Mesendoderm (in vitro differentiated cells): ENCODE measurements at regions not wholly inside any gene's neighbourhood (a gene's known extent, or its start where the extent isn't known, plus 50 kb on each side); places are given as distances from the start of the nearest gene placed in this dataset.

Source experiments
- DNase-seq: peaks from one replicate; pipeline ENCODE4 v3.0.0; 2013
- H2AK5ac ChIP-seq: 2 replicates; pipeline ENCODE4 v1.6.1; 2013; ENCODE audit warnings: low read length, inconsistent platforms
- H2BK120ac ChIP-seq: 2 replicates; pipeline ENCODE4 v1.6.1; 2013; ENCODE audit warnings: low read depth, mild to moderate bottlenecking, low read length, moderate library complexity, mixed read lengths
- H2BK15ac ChIP-seq: replicated peaks from 2 replicates; pipeline ENCODE4 v1.6.1; 2013; ENCODE audit warnings: low read depth, mild to moderate bottlenecking, moderate library complexity
- H2BK5ac ChIP-seq: 2 replicates; pipeline ENCODE4 v1.6.1; 2013; ENCODE audit warnings: low read length, inconsistent platforms
- H3K18ac ChIP-seq: 2 replicates; pipeline ENCODE4 v1.6.1; 2013; ENCODE audit warnings: mild to moderate bottlenecking, low read length, mixed read lengths
- H3K23ac ChIP-seq: one replicate; pipeline ENCODE4 v1.6.1; 2013; ENCODE audit warnings: low read length
- H3K27ac ChIP-seq: 2 replicates; pipeline ENCODE4 v1.5.1; 2013; ENCODE audit warnings: low read depth, mild to moderate bottlenecking, inconsistent platforms, low read length, moderate library complexity
- H3K27me3 ChIP-seq: 2 replicates; pipeline ENCODE4 v1.6.1; 2013; ENCODE audit warnings: low read length, control low read depth, mild to moderate bottlenecking, inconsistent platforms; ENCODE audit not compliant: insufficient read depth, poor library complexity
- H3K36me3 ChIP-seq: 2 replicates; pipeline ENCODE4 v1.6.1; 2013; ENCODE audit warnings: low read length, inconsistent platforms; ENCODE audit not compliant: control insufficient read depth, insufficient read depth
- H3K4ac ChIP-seq: one replicate; pipeline ENCODE4 v1.6.1; 2013; ENCODE audit warnings: low read depth, mild to moderate bottlenecking, low read length, moderate library complexity
- H3K4me1 ChIP-seq: 2 replicates; pipeline ENCODE4 v1.6.1; 2013; ENCODE audit warnings: low read depth, low read length, inconsistent platforms; ENCODE audit not compliant: control insufficient read depth
- H3K4me2 ChIP-seq: 2 replicates; pipeline ENCODE4 v1.6.1; 2013; ENCODE audit warnings: low read length
- H3K4me3 ChIP-seq: 2 replicates; pipeline ENCODE4 v1.5.1; 2013; ENCODE audit warnings: mild to moderate bottlenecking, low read length
- H3K56ac ChIP-seq: one replicate; pipeline ENCODE4 v1.6.1; 2013; ENCODE audit warnings: low read length
- H3K79me1 ChIP-seq: 2 replicates; pipeline ENCODE4 v1.6.1; 2013; ENCODE audit warnings: low read length, inconsistent platforms
- H3K79me2 ChIP-seq: 2 replicates; pipeline ENCODE4 v1.6.1; 2013; ENCODE audit warnings: mild to moderate bottlenecking, low read length; ENCODE audit not compliant: control insufficient read depth, insufficient read depth
- H3K9ac ChIP-seq: 2 replicates; pipeline ENCODE4 v1.6.1; 2013; ENCODE audit warnings: low read length, inconsistent platforms
- H4K5ac ChIP-seq: one replicate; pipeline ENCODE4 v1.6.1; 2013; ENCODE audit warnings: low read length
- H4K8ac ChIP-seq: one replicate; pipeline ENCODE4 v1.6.1; 2013; ENCODE audit warnings: low read depth, mild to moderate bottlenecking, control low read depth, low read length, moderate library complexity
- WGBS: extraction: QIAGEN DNeasy Blood & Tissue Kit; methylation state at CpG from one replicate; pipeline ENCODE4 v1.1.7; 2013; ENCODE audit warnings: low lambda C conversion rate, missing lambda C conversion rate; ENCODE audit not compliant: insufficient coverage; ENCODE audit errors: extremely low coverage; 5-methylcytosine and 5-hydroxymethylcytosine counted together

DNA sequence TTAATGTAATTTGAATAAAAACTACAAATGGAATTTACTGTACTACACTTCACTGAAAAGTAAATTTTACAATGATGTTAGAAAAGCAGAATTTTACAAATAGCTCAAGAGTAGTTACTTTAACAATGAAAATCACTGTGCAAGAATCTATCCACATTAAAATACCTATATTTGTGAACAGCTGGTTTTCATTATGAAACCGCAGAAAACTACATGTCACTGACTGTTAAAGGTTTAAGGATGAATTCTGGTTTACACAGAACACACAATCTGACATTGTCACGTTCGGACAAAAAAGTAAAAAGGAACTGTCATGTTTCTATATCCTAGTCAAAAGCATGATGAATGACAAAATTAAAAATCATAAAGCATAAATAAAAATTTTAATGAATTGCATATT is 415.3 kb upstream of the PRKCQ start:
- Histone ChIP-seq H3K23ac (no peak overlapping the region), H3K79me1 (no peaks in the 10 kb centered on the region), H2BK120ac (no peak overlapping the region), H4K8ac (no peak overlapping the region), H3K27ac (no peak overlapping the region), H3K9ac (no peak overlapping the region), H4K5ac (no peak overlapping the region), H2BK15ac (no peak overlapping the region), H3K4me2 (no peak overlapping the region), H3K79me2 (no peaks in the 10 kb centered on the region), H3K27me3 (no peaks in the 10 kb centered on the region), H3K36me3 (no peaks in the 10 kb centered on the region), H3K4me3 (no peak overlapping the region), H3K4ac (no peak overlapping the region), H3K56ac (no peak overlapping the region), H3K4me1 (no peaks in the 10 kb centered on the region), H2AK5ac (no peak overlapping the region), H2BK5ac (no peak overlapping the region), H3K18ac (no peak overlapping the region)
- no CpG with 5 or more reads among the region's 3 CpGs for WGBS
- DNase-seq: no peak

GRCh38 chr10:6990891-6991290 is 410.8 kb upstream of the PRKCQ start:
- H3K4me2 ChIP-seq: no peak overlapping the region
- no peak overlapping the region for H2BK120ac ChIP-seq
- H2BK15ac ChIP-seq: no peak overlapping the region
- no peak for DNase-seq
- H4K8ac ChIP-seq: no peak overlapping the region
- H3K79me1 ChIP-seq: no peaks in the 10 kb centered on the region
- no peak overlapping the region for H3K4me3 ChIP-seq
- no peak overlapping the region for H2AK5ac ChIP-seq
- no peaks in the 10 kb centered on the region for H3K27me3 ChIP-seq
- H3K36me3 ChIP-seq: no peaks in the 10 kb centered on the region
- H3K23ac ChIP-seq: no peak overlapping the region
- H3K4me1 ChIP-seq: no peaks in the 10 kb centered on the region
- H3K56ac ChIP-seq: no peak overlapping the region
- H3K27ac ChIP-seq: no peak overlapping the region
- H3K79me2 ChIP-seq: no peaks in the 10 kb centered on the region
- no peak overlapping the region for H4K5ac ChIP-seq
- no peak overlapping the region for H2BK5ac ChIP-seq
- no peak overlapping the region for H3K4ac ChIP-seq
- H3K18ac ChIP-seq: no peak overlapping the region
- no peak overlapping the region for H3K9ac ChIP-seq

DNA sequence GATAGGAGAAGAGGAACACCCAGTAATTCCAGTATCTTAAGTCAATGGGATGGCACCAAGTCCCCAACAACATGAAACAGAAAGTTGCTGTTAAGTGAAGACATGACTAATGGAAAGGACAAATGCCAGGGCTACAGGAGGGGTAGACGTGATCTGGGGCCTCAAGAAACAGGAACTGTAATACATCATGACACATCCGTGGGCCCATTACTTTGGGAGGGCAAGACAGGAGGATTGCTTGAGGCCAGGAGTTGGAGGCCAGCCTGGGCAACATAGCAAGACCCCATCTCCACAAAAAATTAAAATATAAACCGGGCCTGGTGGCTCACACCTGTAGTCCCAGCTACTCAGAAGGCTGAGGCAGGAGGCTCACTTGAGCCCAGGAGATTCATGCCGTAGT is 408.6 kb upstream of the PRKCQ start:
- no peak overlapping the region for H4K5ac ChIP-seq
- H2BK15ac ChIP-seq: no peak overlapping the region
- no peaks in the 10 kb centered on the region for H3K27me3 ChIP-seq
- H3K4ac ChIP-seq: no peak overlapping the region
- H3K79me1 ChIP-seq: no peaks in the 10 kb centered on the region
- H3K56ac ChIP-seq: no peak overlapping the region
- no peak overlapping the region for H2AK5ac ChIP-seq
- H3K27ac ChIP-seq: no peak overlapping the region
- H3K36me3 ChIP-seq: no peaks in the 10 kb centered on the region
- no CpG with 5 or more reads among the region's 4 CpGs for WGBS
- no peaks in the 10 kb centered on the region for H3K4me1 ChIP-seq
- H2BK120ac ChIP-seq: no peak overlapping the region
- H3K4me3 ChIP-seq: no peak overlapping the region
- no peak overlapping the region for H3K23ac ChIP-seq
- no peak overlapping the region for H3K4me2 ChIP-seq
- H3K18ac ChIP-seq: no peak overlapping the region
- H2BK5ac ChIP-seq: no peak overlapping the region
- no peaks in the 10 kb centered on the region for H3K79me2 ChIP-seq
- DNase-seq: no peak
- no peak overlapping the region for H3K9ac ChIP-seq
- H4K8ac ChIP-seq: no peak overlapping the region

DNA sequence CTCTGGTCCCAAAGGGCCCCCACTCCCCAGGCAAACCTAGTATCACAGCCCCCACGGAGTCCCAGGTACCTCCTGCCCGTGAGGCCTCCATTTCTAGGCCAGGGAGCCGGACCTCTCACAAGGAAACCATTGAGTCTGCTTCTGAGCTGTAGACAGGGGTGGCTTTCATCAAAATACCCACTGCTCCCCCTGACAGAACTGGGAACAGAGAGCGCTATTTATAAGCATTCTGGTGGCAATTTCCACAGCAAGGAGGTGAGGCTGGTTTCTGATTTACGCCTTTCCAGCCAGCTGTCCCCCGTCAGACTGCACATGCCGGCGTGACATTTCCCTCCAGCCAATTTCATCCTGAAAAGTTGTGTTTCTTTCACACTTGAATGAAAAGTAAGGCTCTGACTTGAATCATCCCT is 407.5 kb upstream of the PRKCQ start:
- Histone ChIP-seq H3K4me2 (no peak overlapping the region), H4K8ac (no peak overlapping the region), H3K4ac (no peak overlapping the region), H2BK5ac (no peak overlapping the region), H3K79me1 (no peaks in the 10 kb centered on the region), H3K4me3 (no peak overlapping the region), H3K36me3 (no peaks in the 10 kb centered on the region), H3K79me2 (no peaks in the 10 kb centered on the region), H3K18ac (no peak overlapping the region), H2BK120ac (no peak overlapping the region), H3K56ac (no peak overlapping the region), H2AK5ac (no peak overlapping the region), H3K4me1 (no peaks in the 10 kb centered on the region), H4K5ac (no peak overlapping the region), H2BK15ac (no peak overlapping the region), H3K27me3 (no peaks in the 10 kb centered on the region), H3K9ac (no peak overlapping the region), H3K23ac (no peak overlapping the region), H3K27ac (no peak overlapping the region)
- no CpG with 5 or more reads among the region's 8 CpGs for WGBS
- no peak for DNase-seq

GRCh38 chr10:6986927-6987326 is 406.9 kb upstream of the PRKCQ start:
- Histone ChIP-seq H3K4me2 (no peak overlapping the region), H3K9ac (no peak overlapping the region), H4K8ac (no peak overlapping the region), H3K4me3 (no peak overlapping the region), H3K79me1 (no peaks in the 10 kb centered on the region), H2BK15ac (no peak overlapping the region), H4K5ac (no peak overlapping the region), H3K27me3 (no peaks in the 10 kb centered on the region), H3K4ac (no peak overlapping the region), H3K36me3 (no peaks in the 10 kb centered on the region), H2BK120ac (no peak overlapping the region), H3K27ac (no peak overlapping the region), H2BK5ac (no peak overlapping the region), H3K18ac (no peak overlapping the region), H2AK5ac (no peak overlapping the region), H3K56ac (no peak overlapping the region), H3K79me2 (no peaks in the 10 kb centered on the region), H3K23ac (no peak overlapping the region), H3K4me1 (no peaks in the 10 kb centered on the region)
- no CpG with 5 or more reads among the region's 10 CpGs for WGBS
- no peak for DNase-seq

- H3K27ac ChIP-seq: no peak overlapping the region
- no CpG with 5 or more reads among the region's 9 CpGs for WGBS
- no peak overlapping the region for H4K5ac ChIP-seq
- H3K56ac ChIP-seq: no peak overlapping the region
- H3K79me1 ChIP-seq: no peaks in the 10 kb centered on the region
- H3K23ac ChIP-seq: no peak overlapping the region
- H3K27me3 ChIP-seq: no peaks in the 10 kb centered on the region
- no peak overlapping the region for H2AK5ac ChIP-seq
- H3K4ac ChIP-seq: no peak overlapping the region
- no peaks in the 10 kb centered on the region for H3K4me1 ChIP-seq
- H2BK5ac ChIP-seq: no peak overlapping the region
- no peak overlapping the region for H2BK120ac ChIP-seq
- no peaks in the 10 kb centered on the region for H3K36me3 ChIP-seq
- no peak overlapping the region for H2BK15ac ChIP-seq
- DNase-seq: no peak
- no peaks in the 10 kb centered on the region for H3K79me2 ChIP-seq
- H3K4me3 ChIP-seq: no peak overlapping the region
- no peak overlapping the region for H3K9ac ChIP-seq
- H3K4me2 ChIP-seq: no peak overlapping the region
- H3K18ac ChIP-seq: no peak overlapping the region
- H4K8ac ChIP-seq: no peak overlapping the region
Measured at GRCh38 chr10:6985644-6986043, 405.6 kb upstream of the PRKCQ start.
